Testis (tissue), 2 donors: ENCODE measurements at regions not wholly inside any gene's neighbourhood (a gene's known extent, or its start where the extent isn't known, plus 50 kb on each side); places are given as distances from the start of the nearest gene placed in this dataset.

Experiments used
- POLR2A ChIP-seq: fragments of 450-650 bp; IDR thresholded peaks from one replicate; pipeline ENCODE4 v1.6.1; 2017; ENCODE audit warnings: antibody characterized with exemption, mild to moderate bottlenecking, moderate library complexity
- TF ChIP-seq, protein P1 (sequence below), 3 experiments: fragments of 450-650 bp in 2 of 3; fragments of 200-600 bp in 1 of 3; sonication (generic) in 1 of 3; IDR thresholded peaks; one replicate each; pipeline ENCODE4 v1.5.1; 2016 to 2019; ENCODE audit warnings: antibody characterized with exemption in 3 of 3, mild to moderate bottlenecking in 2 of 3, moderate library complexity in 1 of 3

DNA sequence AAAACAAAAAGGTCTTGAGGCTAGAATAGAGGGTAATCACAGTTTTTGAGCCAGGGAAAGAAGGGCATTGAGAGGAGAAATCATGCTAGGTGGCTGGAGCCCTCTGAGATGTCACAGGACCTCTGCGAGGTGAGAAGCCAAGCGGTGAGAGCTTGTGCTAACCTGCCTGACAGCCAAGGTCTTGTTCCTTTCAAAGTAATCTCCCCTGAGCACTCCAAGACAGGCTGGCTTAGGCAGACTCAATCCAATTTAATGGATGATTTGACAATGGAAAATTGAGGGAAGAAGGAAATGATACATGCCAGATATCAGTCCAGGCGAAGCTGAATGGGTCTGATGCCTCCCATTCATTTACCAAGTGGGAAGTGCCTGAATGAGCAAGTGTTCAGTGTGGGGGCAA is 311.9 kb upstream of the PTBP2 start:
- TF ChIP-seq, protein P1, sequence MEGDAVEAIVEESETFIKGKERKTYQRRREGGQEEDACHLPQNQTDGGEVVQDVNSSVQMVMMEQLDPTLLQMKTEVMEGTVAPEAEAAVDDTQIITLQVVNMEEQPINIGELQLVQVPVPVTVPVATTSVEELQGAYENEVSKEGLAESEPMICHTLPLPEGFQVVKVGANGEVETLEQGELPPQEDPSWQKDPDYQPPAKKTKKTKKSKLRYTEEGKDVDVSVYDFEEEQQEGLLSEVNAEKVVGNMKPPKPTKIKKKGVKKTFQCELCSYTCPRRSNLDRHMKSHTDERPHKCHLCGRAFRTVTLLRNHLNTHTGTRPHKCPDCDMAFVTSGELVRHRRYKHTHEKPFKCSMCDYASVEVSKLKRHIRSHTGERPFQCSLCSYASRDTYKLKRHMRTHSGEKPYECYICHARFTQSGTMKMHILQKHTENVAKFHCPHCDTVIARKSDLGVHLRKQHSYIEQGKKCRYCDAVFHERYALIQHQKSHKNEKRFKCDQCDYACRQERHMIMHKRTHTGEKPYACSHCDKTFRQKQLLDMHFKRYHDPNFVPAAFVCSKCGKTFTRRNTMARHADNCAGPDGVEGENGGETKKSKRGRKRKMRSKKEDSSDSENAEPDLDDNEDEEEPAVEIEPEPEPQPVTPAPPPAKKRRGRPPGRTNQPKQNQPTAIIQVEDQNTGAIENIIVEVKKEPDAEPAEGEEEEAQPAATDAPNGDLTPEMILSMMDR (IDR thresholded peaks at IDR 0.05) = no peak
- no peak for TF ChIP-seq POLR2A
